ENCODE measurements at regions not wholly inside any gene's neighbourhood (a gene's known extent, or its start where the extent isn't known, plus 50 kb on each side); places are given as distances from the start of the nearest gene placed in this dataset.

GRCh38 chr2:128986026-128986715, 667.5 kb upstream of the HS6ST1 start (continued):
- TF ChIP-seq ARNT2 (CRISPR knock-in tag; IDR thresholded peaks at IDR 0.05; ENCODE audit: low read depth) (no peak), ATF1 (CRISPR knock-in tag; IDR thresholded peaks at IDR 0.05) (no peak), KDM6A (CRISPR knock-in tag; IDR thresholded peaks at IDR 0.05; ENCODE audit: low read depth) (no peak), ZFP62 (CRISPR knock-in tag; IDR thresholded peaks at IDR 0.05) (no peak), JARID2 (CRISPR knock-in tag; IDR thresholded peaks at IDR 0.05; ENCODE audit: insufficient replicate concordance) (no peak), SMARCC2 (IDR thresholded peaks at IDR 0.05) (no peak), ZNF337 (CRISPR knock-in tag; IDR thresholded peaks at IDR 0.05; ENCODE audit: borderline replicate concordance, low read depth) (no peak), ZSCAN29 (CRISPR knock-in tag; conservative IDR thresholded peaks at IDR 0.05) (no peak), ZNF75D (CRISPR knock-in tag; IDR thresholded peaks at IDR 0.05; ENCODE audit: borderline replicate concordance) (no peak)

- no peak for FAIRE-seq
- no TSS peak for BruUV-seq (replicated peaks)
- Histone ChIP-seq H3K4me1 (ENCODE audit: insufficient read depth, low read length) (no peaks in the 10 kb centered on the region), H3K36me3 (replicated peaks in 1 of 2; ENCODE audit: control insufficient read depth in 1 of 2, insufficient read depth in 2 of 2, low read length in 2 of 2) (no peaks in the 10 kb centered on the region), H3K4me2 (ENCODE audit: low read depth, low read length) (no peak overlapping the region), H3K4me3 (replicated peaks in 1 of 3; ENCODE audit: insufficient read depth in 1 of 3, low read depth in 2 of 3, low read length in 3 of 3) (no peak overlapping the region), H3K9ac (ENCODE audit: insufficient read depth, low read depth, low read length) (no peak overlapping the region), H3K79me2 (ENCODE audit: insufficient read depth, low read length) (no peaks in the 10 kb centered on the region), H3K27ac (ENCODE audit: extremely low read length, insufficient read depth, low read length) (no peak overlapping the region), H3K27me3 (ENCODE audit: control insufficient read depth in 1 of 2, insufficient read depth in 2 of 2, low read length in 2 of 2) (peaks cover 0 to 35% of the 10 kb centered on the region in 2 experiments; a peak in 1 of 5 replicates), H3K9me3 (ENCODE audit: low read length) (no peaks in the 10 kb centered on the region), H4K20me1 (ENCODE audit: insufficient read depth, low read length) (no peaks in the 10 kb centered on the region), H2AFZ (ENCODE audit: low read length) (no peak overlapping the region)
- intact Hi-C loops (cut with micrococcal nuclease; ENCODE audit: unreplicated experiment) (no loop called here), in situ Hi-C loops (cut with HindIII; ENCODE audit: extremely low pct_ligation_motif_present, low pct_unique_long_range_greater_than_20kb) (no loop called here)
- 4% methylated on average over 6 of the region's 9 CpGs for WGBS (ENCODE audit: low lambda C conversion rate)
- ChIA-PET CTCF (ENCODE audit: low intra/inter-chr PET ratio, low total read pairs) (no interaction called here), POLR2A (no interaction called here)
- DNase-seq (ENCODE audit: low spot score), result no peak
- no peak for ATAC-seq
- TF ChIP-seq ISX (CRISPR knock-in tag; conservative IDR thresholded peaks at IDR 0.05) (no peak), PHB2 (IDR thresholded peaks at IDR 0.05; ENCODE audit: partially characterized antibody) (no peak), HIC2 (CRISPR knock-in tag; IDR thresholded peaks at IDR 0.05; ENCODE audit: low read depth) (no peak), RFX1 (IDR thresholded peaks at IDR 0.05) (no peak), ZNF75D (CRISPR knock-in tag; IDR thresholded peaks at IDR 0.05; ENCODE audit: borderline replicate concordance) (no peak), ZSCAN9 (CRISPR knock-in tag; IDR thresholded peaks at IDR 0.05; ENCODE audit: borderline replicate concordance) (no peak), MTA1 (CRISPR knock-in tag; IDR thresholded peaks at IDR 0.05; ENCODE audit: borderline replicate concordance) (no peak), HNF4G (IDR thresholded peaks at IDR 0.05; ENCODE audit: borderline replicate concordance, low read depth, low read length) (no peak), HNF4G (CRISPR knock-in tag; IDR thresholded peaks at IDR 0.05; ENCODE audit: borderline replicate concordance, low read depth) (no peak), ZNF740 (CRISPR knock-in tag; IDR thresholded peaks at IDR 0.05) (no peak), NFIC (IDR thresholded peaks at IDR 0.05; ENCODE audit: low read length) (no peak), PHF5A (CRISPR knock-in tag; IDR thresholded peaks at IDR 0.05; ENCODE audit: low read depth, unreplicated experiment) (no peak), SMAD9 (CRISPR knock-in tag; IDR thresholded peaks at IDR 0.05) (no peak), MIXL1 (CRISPR knock-in tag; IDR thresholded peaks at IDR 0.05) (no peak), GMEB1 (CRISPR knock-in tag; IDR thresholded peaks at IDR 0.05; ENCODE audit: borderline replicate concordance) (no peak)
Observed at GRCh38 chr2:128986867-128987268, 668.2 kb upstream of the HS6ST1 start.
